A549 (cell line): ENCODE measurements at regions not wholly inside any gene's neighbourhood (a gene's known extent, or its start where the extent isn't known, plus 50 kb on each side); places are given as distances from the start of the nearest gene placed in this dataset.

Source experiments
- POLR2A ChIP-seq: IDR thresholded peaks from 2 replicates; pipeline ENCODE4 v1.6.1; 2012; ENCODE audit warnings: mild to moderate bottlenecking, low read length
- RAD21 ChIP-seq, 2 experiments: fragments of >200 bp in 1 of 2; sonication (Bioruptor Twin) in 1 of 2; formaldehyde crosslinking in 1 of 2; IDR thresholded peaks in 1 of 2; conservative IDR thresholded peaks in 1 of 2; 2 replicates in 1 of 2; 3 replicates in 1 of 2; pipeline ENCODE4 v1.6.1; 2012 to 2018; ENCODE audit warnings: inconsistent platforms in 1 of 2
- TF ChIP-seq, protein P1 (sequence below): fragments of >200 bp; sonication (Bioruptor Twin); formaldehyde crosslinking; IDR thresholded peaks from 3 replicates; pipeline ENCODE4 v1.5.1; 2016

DNA sequence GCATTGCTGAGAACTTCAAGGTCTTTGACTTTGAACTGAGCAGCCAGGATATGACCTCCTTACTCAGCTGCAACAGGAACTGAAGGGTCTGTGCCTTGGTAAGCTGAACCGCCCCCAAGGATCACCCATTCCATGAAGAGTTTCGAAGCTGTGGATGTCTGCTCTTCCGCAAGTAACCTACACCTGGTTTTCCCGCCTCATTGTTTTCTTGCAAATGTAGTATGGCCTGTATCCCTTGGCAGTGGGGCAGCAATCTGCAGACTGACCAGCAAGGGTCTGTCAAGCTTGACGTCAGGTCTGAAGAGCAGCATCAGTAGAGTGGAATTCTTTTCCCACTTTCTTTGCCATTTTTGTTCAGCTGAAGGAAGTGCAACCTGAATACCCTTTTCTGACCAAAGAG, 62.6 kb upstream of the RAB12 start:
- TF ChIP-seq, protein P1, sequence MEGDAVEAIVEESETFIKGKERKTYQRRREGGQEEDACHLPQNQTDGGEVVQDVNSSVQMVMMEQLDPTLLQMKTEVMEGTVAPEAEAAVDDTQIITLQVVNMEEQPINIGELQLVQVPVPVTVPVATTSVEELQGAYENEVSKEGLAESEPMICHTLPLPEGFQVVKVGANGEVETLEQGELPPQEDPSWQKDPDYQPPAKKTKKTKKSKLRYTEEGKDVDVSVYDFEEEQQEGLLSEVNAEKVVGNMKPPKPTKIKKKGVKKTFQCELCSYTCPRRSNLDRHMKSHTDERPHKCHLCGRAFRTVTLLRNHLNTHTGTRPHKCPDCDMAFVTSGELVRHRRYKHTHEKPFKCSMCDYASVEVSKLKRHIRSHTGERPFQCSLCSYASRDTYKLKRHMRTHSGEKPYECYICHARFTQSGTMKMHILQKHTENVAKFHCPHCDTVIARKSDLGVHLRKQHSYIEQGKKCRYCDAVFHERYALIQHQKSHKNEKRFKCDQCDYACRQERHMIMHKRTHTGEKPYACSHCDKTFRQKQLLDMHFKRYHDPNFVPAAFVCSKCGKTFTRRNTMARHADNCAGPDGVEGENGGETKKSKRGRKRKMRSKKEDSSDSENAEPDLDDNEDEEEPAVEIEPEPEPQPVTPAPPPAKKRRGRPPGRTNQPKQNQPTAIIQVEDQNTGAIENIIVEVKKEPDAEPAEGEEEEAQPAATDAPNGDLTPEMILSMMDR: no peak
- no peak for TF ChIP-seq POLR2A
- no peak for TF ChIP-seq RAD21 (conservative IDR thresholded peaks at IDR 0.05 in 1 of 2, IDR thresholded peaks at IDR 0.05 in 1 of 2)
